ENCODE measurements at regions not wholly inside any gene's neighbourhood (a gene's known extent, or its start where the extent isn't known, plus 50 kb on each side); places are given as distances from the start of the nearest gene placed in this dataset.
A peak's percentile ranks its signal among the peaks of the same experiment; 100 is the strongest.

DNA sequence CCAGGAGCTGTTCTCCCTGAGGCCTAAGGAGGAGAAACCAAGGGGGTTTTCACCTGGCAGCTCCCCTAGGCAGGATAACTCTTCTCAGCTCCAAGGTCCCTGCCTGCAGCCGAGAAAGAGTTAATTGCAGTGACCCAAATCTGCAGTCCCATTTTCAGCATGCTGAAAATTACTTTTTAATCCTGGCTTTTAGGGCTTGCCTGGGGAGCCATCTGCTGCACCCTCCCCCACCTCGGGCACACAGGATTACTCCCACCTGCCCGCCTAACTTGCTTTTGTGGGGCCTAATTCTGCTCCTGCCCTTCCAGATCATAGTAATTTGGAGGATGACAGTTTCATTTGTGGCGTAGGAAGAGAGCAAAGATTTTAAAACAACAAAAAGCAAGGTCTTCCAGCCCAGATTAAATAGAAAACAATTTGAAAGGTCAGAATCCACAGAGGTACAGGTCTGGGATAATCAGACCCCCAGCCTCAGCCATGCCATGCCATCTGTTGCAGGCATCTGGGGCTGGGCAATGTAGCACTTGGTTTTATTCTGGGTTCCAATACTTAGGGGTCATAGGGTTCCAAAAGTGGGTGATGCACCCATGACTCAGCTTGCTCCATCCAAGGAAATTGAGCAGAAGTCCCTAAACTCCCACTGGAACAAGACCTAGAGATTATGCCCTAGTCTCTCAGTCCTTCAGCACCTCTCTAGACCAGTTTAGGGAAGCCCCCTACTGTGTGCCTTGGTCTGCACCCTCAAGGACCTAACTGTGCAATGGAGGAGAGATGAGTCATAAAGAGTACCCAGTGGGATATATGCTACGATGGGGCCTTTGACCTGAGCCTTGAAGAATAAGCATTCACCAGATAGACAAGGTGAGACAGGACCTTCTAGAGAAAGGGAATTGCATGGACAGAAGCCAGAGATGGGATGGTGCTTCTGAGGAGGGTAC, 64.5 kb upstream of the NLK start:
- H3K4me3 ChIP-seq (ENCODE audit: extremely low read depth in 1 of 4, insufficient read depth in 2 of 4, low read depth in 3 of 4, low read length in 4 of 4) = no peak overlapping the region
- no peak overlapping the region for H3K9ac ChIP-seq (replicated peaks in 1 of 4; ENCODE audit: extremely low read depth in 1 of 4, low read depth in 3 of 4, low read length in 3 of 4)
- no peaks in the 10 kb centered on the region for H3K79me2 ChIP-seq (ENCODE audit: control insufficient read depth in 1 of 2, insufficient read depth in 2 of 2, low read length in 2 of 2)
- no peak overlapping the region for H4K91ac ChIP-seq (replicated peaks; ENCODE audit: insufficient read length, low read length)
- H4K5ac ChIP-seq (ENCODE audit: insufficient read length, low read depth, low read length) = no peak overlapping the region
- H2AFZ ChIP-seq (ENCODE audit: low read length) = peak overlapping the region; percentile 59; the same call in 1 of the 2 replicates
- H2BK12ac ChIP-seq (ENCODE audit: low read depth, low read length) = no peak overlapping the region; the same call in 1 of the 2 replicates
- H2BK20ac ChIP-seq (ENCODE audit: low read length) = no peak overlapping the region
- H4K20me1 ChIP-seq (replicated peaks in 1 of 2; ENCODE audit: control insufficient read depth in 1 of 2, insufficient read depth in 2 of 2, low read length in 2 of 2) = no peaks in the 10 kb centered on the region
- H3K27ac ChIP-seq (ENCODE audit: low read depth, low read length) = no peak overlapping the region
- 0 out of 7 replicates have a peak, but pooled peaks cover 0 to 2% (median 0%) of the 10 kb centered on the region in 4 experiments for H3K4me1 ChIP-seq (replicated peaks in 1 of 4; ENCODE audit: control insufficient read depth in 3 of 4, insufficient read depth in 4 of 4, low read length in 3 of 4)
- no peak overlapping the region for H3K23ac ChIP-seq (ENCODE audit: insufficient read length)
- TF ChIP-seq POU5F1 (IDR thresholded peaks at IDR 0.05; ENCODE audit: low read depth, low read length) = no peak
- no peak for TF ChIP-seq TEAD4 (IDR thresholded peaks at IDR 0.05; ENCODE audit: low read depth, low read length)
- no peak for TF ChIP-seq KDM5A (IDR thresholded peaks at IDR 0.05; ENCODE audit: low read length)
- no peak overlapping the region for H2BK5ac ChIP-seq (ENCODE audit: low read depth, low read length)
- H3K4ac ChIP-seq (replicated peaks; ENCODE audit: insufficient read length, low read depth, low read length) = no peak overlapping the region
- H2BK15ac ChIP-seq (ENCODE audit: low read length) = no peak overlapping the region
- no peak overlapping the region for H3K4me2 ChIP-seq (ENCODE audit: insufficient read depth in 1 of 2, low read depth in 2 of 2, low read length in 2 of 2)
- no peak overlapping the region for H3K56ac ChIP-seq (replicated peaks; ENCODE audit: insufficient read length, low read depth, low read length)
- no peak overlapping the region for H2BK120ac ChIP-seq (replicated peaks; ENCODE audit: low read depth, low read length)
- no peak overlapping the region for H3K18ac ChIP-seq (ENCODE audit: extremely low read depth, low read length)
- POLR2A ChIA-PET (ENCODE audit: partially characterized antibody) = no interaction called here
- no peaks in the 10 kb centered on the region for H3K27me3 ChIP-seq (replicated peaks in 1 of 4; ENCODE audit: control insufficient read depth in 3 of 4, extremely low read depth in 1 of 4, insufficient read depth in 3 of 4, low read length in 3 of 4)
- no peaks in the 10 kb centered on the region for H3K36me3 ChIP-seq (ENCODE audit: control insufficient read depth in 2 of 4, insufficient read depth in 4 of 4, low read length in 3 of 4)
- H3K14ac ChIP-seq (ENCODE audit: insufficient read length) = no peak overlapping the region
- 84% methylated on average over 5 of the region's 5 CpGs; no CpG with 5 or more reads in 1 of the 2 experiments for WGBS, 2 experiments (ENCODE audit: extremely low coverage in 1 of 2, insufficient coverage in 1 of 2, insufficient read length in 1 of 2, insufficient replicate concordance in 2 of 2, low coverage in 1 of 2, low lambda C conversion rate in 2 of 2, missing lambda C conversion rate in 1 of 2)
- H3K79me1 ChIP-seq (ENCODE audit: low read depth, low read length) = no peaks in the 10 kb centered on the region
- FAIRE-seq (no peak), DNase-seq (ENCODE audit: low read depth in 1 of 2, low spot score in 2 of 2) (no peak)
- CTCF ChIA-PET (ENCODE audit: partially characterized antibody) = interaction anchor here (0.5 kb wide), 1 partner anchor 147 kb away, joined by 5 read pairs; no protein-coding TSS in a partner anchor
- H4K8ac ChIP-seq (ENCODE audit: extremely low read depth, insufficient read depth, low read length) = no peak overlapping the region
- no peaks in the 10 kb centered on the region for H3K9me3 ChIP-seq (ENCODE audit: insufficient read depth in 2 of 2, low read depth in 1 of 2, low read length in 1 of 2)
- H2AK5ac ChIP-seq (ENCODE audit: low read depth, low read length) = no peak overlapping the region
- no peaks in the 10 kb centered on the region for H3K23me2 ChIP-seq (ENCODE audit: low read depth, low read length)
